GM18520 (cell line): ENCODE measurements at regions not wholly inside any gene's neighbourhood (a gene's known extent, or its start where the extent isn't known, plus 50 kb on each side); places are given as distances from the start of the nearest gene placed in this dataset.

Source experiments
- ATAC-seq: cut with Tn5 transposase; IDR thresholded peaks from one replicate; pipeline ENCODE4 v1.9.1; 2021; ENCODE audit not compliant: unreplicated experiment

- ATAC-seq: no peak
These were observed 629.7 kb downstream of the PCDH7 start for GRCh38 chr4:31349907-31350306.

GRCh38 chr4:31351695-31352094, 631.5 kb downstream of the PCDH7 start:
- ATAC-seq: no peak

GRCh38 chr4:31356839-31357238, 636.7 kb downstream of the PCDH7 start:
- no peak for ATAC-seq

GRCh38 chr4:31360786-31361185, 640.6 kb downstream of the PCDH7 start:
- ATAC-seq: no peak

GRCh38 chr4:31362756-31363155, 642.6 kb downstream of the PCDH7 start:
- no peak for ATAC-seq

GRCh38 chr4:31365006-31365690, 645.0 kb downstream of the PCDH7 start:
- ATAC-seq: no peak

GRCh38 chr4:31366041-31366440, 645.9 kb downstream of the PCDH7 start:
- ATAC-seq: no peak

GRCh38 chr4:31370866-31371465, 650.8 kb downstream of the PCDH7 start:
- peak; percentile 96 for ATAC-seq

GRCh38 chr4:31374256-31374960, 654.2 kb downstream of the PCDH7 start:
- no peak for ATAC-seq

- no peak for ATAC-seq
These were observed 655.8 kb downstream of the PCDH7 start for GRCh38 chr4:31375936-31376335.

GRCh38 chr4:31379364-31379763, 659.2 kb downstream of the PCDH7 start:
- ATAC-seq: no peak

GRCh38 chr4:31383767-31384166, 663.6 kb downstream of the PCDH7 start:
- no peak for ATAC-seq

GRCh38 chr4:31390849-31391248, 670.7 kb downstream of the PCDH7 start:
- no peak for ATAC-seq

GRCh38 chr4:31391976-31392375, 671.8 kb downstream of the PCDH7 start:
- ATAC-seq: no peak

- ATAC-seq: no peak
These were observed 672.8 kb downstream of the PCDH7 start for GRCh38 chr4:31392923-31393322.

- no peak for ATAC-seq
These were observed 688.0 kb downstream of the PCDH7 start for GRCh38 chr4:31408121-31408520.

GRCh38 chr4:31411565-31411964, 691.4 kb downstream of the PCDH7 start:
- ATAC-seq: no peak

GRCh38 chr4:31415629-31416028, 695.5 kb downstream of the PCDH7 start:
- ATAC-seq: no peak

GRCh38 chr4:31416498-31416897, 696.3 kb downstream of the PCDH7 start:
- ATAC-seq: no peak

GRCh38 chr4:31417040-31417439, 696.9 kb downstream of the PCDH7 start:
- no peak for ATAC-seq

- no peak for ATAC-seq
These were observed 701.8 kb downstream of the PCDH7 start for GRCh38 chr4:31422006-31422405.

- ATAC-seq: no peak
These were observed 707.5 kb downstream of the PCDH7 start for GRCh38 chr4:31427691-31428090.
